OCI-LY7 (cell line): ENCODE measurements at regions not wholly inside any gene's neighbourhood (a gene's known extent, or its start where the extent isn't known, plus 50 kb on each side); places are given as distances from the start of the nearest gene placed in this dataset.

Source experiments
- BruUV-seq: library from RNA; stranded (reverse); fragments of 400-500 nt; replicated peaks from 2 replicates; lab custom pipeline; 2021; lab: Mats Ljungman, UMichigan
- CTCF ChIA-PET: fragments of 300-600 bp; sonication (Branson Sonifier 250); formaldehyde crosslinking; loops from one replicate; lab custom pipeline; 2022; ENCODE audit warnings: antibody characterized with exemption; ENCODE audit not compliant: unreplicated experiment; lab: Charles Lee
- POLR2A ChIA-PET: fragments of 300-600 bp; sonication (Branson Sonifier 250); formaldehyde crosslinking; loops from one replicate; lab custom pipeline; 2022; ENCODE audit warnings: antibody characterized with exemption; lab: Charles Lee
- DNase-seq: peaks from one replicate; pipeline ENCODE4 v3.0.0-alpha.2; 2015; ENCODE audit warnings: low spot score
- H2AFZ ChIP-seq: fragments of 200-600 bp; sonication (generic), shearing (Covaris generic); 2 replicates; pipeline ENCODE4 v1.6.1; 2014; ENCODE audit warnings: mild to moderate bottlenecking, antibody characterized with exemption, low read length, moderate library complexity
- H3K27ac ChIP-seq: fragments of 200-600 bp; sonication (generic); 2 replicates; pipeline ENCODE4 v1.5.1; 2014; ENCODE audit warnings: mixed run types, low read depth, mild to moderate bottlenecking, moderate library complexity, low read length, inconsistent platforms; ENCODE audit not compliant: poor library complexity, severe bottlenecking
- H3K36me3 ChIP-seq: fragments of 200-600 bp; sonication (generic); 2 replicates; pipeline ENCODE4 v1.6.1; 2014; ENCODE audit warnings: mild to moderate bottlenecking, antibody characterized with exemption, low read length, moderate library complexity, mixed read lengths; ENCODE audit not compliant: insufficient read depth
- H3K4me1 ChIP-seq: fragments of 200-600 bp; sonication (generic); 2 replicates; pipeline ENCODE4 v1.5.1; 2014; ENCODE audit warnings: mild to moderate bottlenecking, low read length; ENCODE audit not compliant: insufficient read depth, poor library complexity, severe bottlenecking
- H3K4me2 ChIP-seq: fragments of 200-600 bp; sonication (generic); 2 replicates; pipeline ENCODE4 v1.6.1; 2014; ENCODE audit warnings: mild to moderate bottlenecking, low read length
- H3K4me3 ChIP-seq: fragments of 200-600 bp; sonication (generic); 2 replicates; pipeline ENCODE4 v1.5.1; 2014; ENCODE audit warnings: mild to moderate bottlenecking, low read depth, low read length; ENCODE audit not compliant: poor library complexity, severe bottlenecking
- H3K79me2 ChIP-seq: fragments of 200-600 bp; sonication (generic); 2 replicates; pipeline ENCODE4 v1.6.1; 2016; ENCODE audit warnings: low read depth, mild to moderate bottlenecking, low read length, moderate library complexity, mixed read lengths; ENCODE audit not compliant: insufficient read depth
- H3K9me2 ChIP-seq: fragments of 200-600 bp; sonication (generic); 2 replicates; pipeline ENCODE4 v1.6.1; 2016; ENCODE audit warnings: mild to moderate bottlenecking, low read length, mixed read lengths; ENCODE audit not compliant: insufficient read depth
- H3K9me3 ChIP-seq: fragments of 200-600 bp; sonication (generic); 2 replicates; pipeline ENCODE4 v1.6.1; 2014; ENCODE audit warnings: mild to moderate bottlenecking, mixed run types, low read length, mixed read lengths
- H4K20me1 ChIP-seq: fragments of 200-600 bp; sonication (generic); 2 replicates; pipeline ENCODE4 v1.6.1; 2014; ENCODE audit warnings: mild to moderate bottlenecking, antibody characterized with exemption, low read length, moderate library complexity, mixed read lengths; ENCODE audit not compliant: insufficient read depth
- CTCF ChIP-seq: fragments of 200-600 bp; sonication (generic); conservative IDR thresholded peaks from 2 replicates; pipeline ENCODE4 v1.5.1; 2014; ENCODE audit warnings: mild to moderate bottlenecking, antibody characterized with exemption, low read length, moderate library complexity, mixed read lengths
- EZH2phosphoT487 ChIP-seq: fragments of 200-600 bp; sonication (generic); IDR thresholded peaks from 2 replicates; pipeline ENCODE4 v1.6.1; 2018; ENCODE audit warnings: low read depth, borderline replicate concordance, mild to moderate bottlenecking, mixed run types, antibody characterized with exemption, low read length, moderate library complexity, mixed read lengths
- intact Hi-C: fragments of 100-400 bp; cut with micrococcal nuclease; formaldehyde crosslinking; loops from one replicate; pipeline ENCODE4 v1.10.0; 2022; ENCODE audit not compliant: unreplicated experiment

GRCh38 chr7:10874666-10875065 lies 99.0 kb upstream of the PHF14 start:
- no peak overlapping the region for H2AFZ ChIP-seq
- intact Hi-C loops = no loop called here
- H3K27ac ChIP-seq = no peak overlapping the region
- no peaks in the 10 kb centered on the region for H3K4me1 ChIP-seq
- no peak overlapping the region for H3K4me3 ChIP-seq
- no TSS peak for BruUV-seq
- no peaks in the 10 kb centered on the region for H3K36me3 ChIP-seq
- ChIA-PET POLR2A (interaction anchor here (0.6 kb wide), 2 partner anchors 26 to 100 kb away, joined by 4 read pairs; no protein-coding TSS in a partner anchor), CTCF (no interaction called here)
- H3K4me2 ChIP-seq = no peak overlapping the region
- no peaks in the 10 kb centered on the region for H3K79me2 ChIP-seq
- no peaks in the 10 kb centered on the region for H3K9me2 ChIP-seq
- DNase-seq = no peak
- TF ChIP-seq EZH2phosphoT487 = no peak
- TF ChIP-seq CTCF = no peak
- no peaks in the 10 kb centered on the region for H3K9me3 ChIP-seq
- H4K20me1 ChIP-seq = no peaks in the 10 kb centered on the region

- no TSS peak for BruUV-seq
Observed at GRCh38 chr7:10875080-10875479, 98.6 kb upstream of the PHF14 start.

More at GRCh38 chr7:10875080-10875479, 98.6 kb upstream of the PHF14 start:
- H3K79me2 ChIP-seq = no peaks in the 10 kb centered on the region
- no peaks in the 10 kb centered on the region for H3K4me1 ChIP-seq
- H3K4me2 ChIP-seq = no peak overlapping the region
- no peak overlapping the region for H3K4me3 ChIP-seq
- intact Hi-C loops = no loop called here
- no peaks in the 10 kb centered on the region for H3K9me2 ChIP-seq
- H3K36me3 ChIP-seq = no peaks in the 10 kb centered on the region
- TF ChIP-seq EZH2phosphoT487 (no peak), CTCF (no peak)
- CTCF ChIA-PET = no interaction called here
- no peaks in the 10 kb centered on the region for H3K9me3 ChIP-seq
- no peak for DNase-seq
- H4K20me1 ChIP-seq = no peaks in the 10 kb centered on the region
- POLR2A ChIA-PET = interaction anchor here (0.6 kb wide), 3 partner anchors 17 to 99 kb away, joined by 3 to 4 read pairs (median 4); no protein-coding TSS in a partner anchor
- no peak overlapping the region for H3K27ac ChIP-seq
- H2AFZ ChIP-seq = no peak overlapping the region
